Right atrium auricular region (tissue), 2 donors: ENCODE measurements at regions not wholly inside any gene's neighbourhood (a gene's known extent, or its start where the extent isn't known, plus 50 kb on each side); places are given as distances from the start of the nearest gene placed in this dataset.

Experiments
- DNase-seq: peaks from one replicate; pipeline ENCODE4 v3.0.0-alpha.2; 2019; ENCODE audit warnings: low spot score
- H3K27ac ChIP-seq, 2 donors: fragments of 200-600 bp; sonication (generic); 1 replicate in 1 of 2; 2 replicates in 1 of 2; pipeline ENCODE4 v1.5.1; 2016 to 2019
- H3K27me3 ChIP-seq, 2 donors: fragments of 200-600 bp; sonication (generic); one replicate each; pipeline versions ENCODE4 v1.5.1 to v1.6.0; 2017 to 2019
- H3K36me3 ChIP-seq: fragments of 200-600 bp; sonication (generic); one replicate; pipeline ENCODE4 v1.5.1; 2016
- H3K4me1 ChIP-seq, 2 donors: fragments of 200-600 bp; sonication (generic); one replicate each; pipeline versions ENCODE4 v1.5.1 to v1.6.0; 2017 to 2019
- H3K4me3 ChIP-seq, 2 donors: fragments of 200-600 bp; sonication (generic); 1 replicate in 1 of 2; 2 replicates in 1 of 2; pipeline ENCODE4 v1.5.1; 2017 to 2019; ENCODE audit warnings: mild to moderate bottlenecking in 1 of 2, moderate library complexity in 1 of 2
- H3K9me3 ChIP-seq, 2 donors: fragments of 200-600 bp; sonication (generic); one replicate each; pipeline ENCODE4 v1.5.1; 2019
- CTCF ChIP-seq, 2 donors: fragments of 200-600 bp; sonication (generic); IDR thresholded peaks; one replicate each; pipeline ENCODE4 v1.5.1; 2019; ENCODE audit warnings: antibody characterized with exemption in 2 of 2

GRCh38 chr2:102939207-102939606 lies 177.4 kb downstream of the TMEM182 start:
- Histone ChIP-seq H3K27ac (no peak overlapping the region), H3K27me3 (no peaks in the 10 kb centered on the region), H3K4me1 (no peaks in the 10 kb centered on the region), H3K4me3 (no peak overlapping the region), H3K36me3 (no peaks in the 10 kb centered on the region), H3K9me3 (no peaks in the 10 kb centered on the region)
- no peak for DNase-seq
- TF ChIP-seq CTCF (IDR thresholded peaks at IDR 0.05), result no peak

DNA sequence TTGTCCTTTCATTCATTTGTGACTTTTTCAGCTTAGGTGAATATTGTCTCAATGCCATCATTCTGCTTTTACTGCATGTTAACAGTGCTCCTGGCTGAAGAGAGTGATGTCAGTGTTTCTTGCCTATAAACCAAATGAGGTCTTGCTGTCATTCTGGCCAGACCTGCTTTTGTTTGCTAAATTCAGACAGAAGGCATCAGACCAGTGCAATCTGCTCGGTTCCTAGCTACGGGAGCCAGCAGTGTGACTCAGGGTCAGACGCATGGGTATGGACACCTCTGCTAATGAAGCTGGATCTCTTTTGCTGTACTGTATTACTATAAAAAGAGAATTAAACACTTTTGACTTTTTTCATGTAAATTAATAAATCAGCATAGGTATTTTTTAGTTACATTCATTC lies 178.9 kb downstream of the TMEM182 start:
- Histone ChIP-seq H3K36me3 (no peaks in the 10 kb centered on the region), H3K4me1 (no peaks in the 10 kb centered on the region), H3K27ac (no peak overlapping the region), H3K9me3 (no peaks in the 10 kb centered on the region), H3K4me3 (no peak overlapping the region), H3K27me3 (no peaks in the 10 kb centered on the region)
- no peak for TF ChIP-seq CTCF (IDR thresholded peaks at IDR 0.05)
- no peak for DNase-seq

DNA sequence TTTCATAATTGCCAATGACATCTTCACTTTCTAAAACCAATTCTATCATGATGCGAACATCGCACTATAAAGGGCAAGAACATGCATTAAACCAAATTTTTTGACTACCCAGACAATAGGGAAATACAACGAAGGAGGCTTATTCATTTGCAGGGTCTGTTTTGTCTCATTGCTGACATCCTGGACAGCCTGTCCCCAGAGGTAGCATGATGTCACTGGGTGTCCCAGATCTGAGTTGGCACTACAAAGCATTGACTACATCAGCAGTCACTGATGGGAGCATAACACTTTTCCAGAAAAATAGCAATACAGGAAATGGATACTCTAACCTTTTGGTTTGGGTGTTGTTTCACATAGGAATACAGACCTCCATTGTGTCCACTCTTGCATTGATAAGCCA lies 180.3 kb downstream of the TMEM182 start:
- Histone ChIP-seq H3K9me3 (no peaks in the 10 kb centered on the region), H3K27ac (no peak overlapping the region), H3K36me3 (no peaks in the 10 kb centered on the region), H3K27me3 (no peaks in the 10 kb centered on the region), H3K4me3 (no peak overlapping the region), H3K4me1 (no peaks in the 10 kb centered on the region)
- no peak for DNase-seq
- TF ChIP-seq CTCF (IDR thresholded peaks at IDR 0.05), result no peak

- DNase-seq, result no peak
- H3K4me1 ChIP-seq, result no peaks in the 10 kb centered on the region
- no peaks in the 10 kb centered on the region for H3K9me3 ChIP-seq
- H3K4me3 ChIP-seq, result no peak overlapping the region
- H3K27me3 ChIP-seq, result no peaks in the 10 kb centered on the region
- H3K27ac ChIP-seq, result no peak overlapping the region
- no peak for TF ChIP-seq CTCF (IDR thresholded peaks at IDR 0.05)
- no peaks in the 10 kb centered on the region for H3K36me3 ChIP-seq
These were observed 181.4 kb downstream of the TMEM182 start for GRCh38 chr2:102943251-102943650.

DNA sequence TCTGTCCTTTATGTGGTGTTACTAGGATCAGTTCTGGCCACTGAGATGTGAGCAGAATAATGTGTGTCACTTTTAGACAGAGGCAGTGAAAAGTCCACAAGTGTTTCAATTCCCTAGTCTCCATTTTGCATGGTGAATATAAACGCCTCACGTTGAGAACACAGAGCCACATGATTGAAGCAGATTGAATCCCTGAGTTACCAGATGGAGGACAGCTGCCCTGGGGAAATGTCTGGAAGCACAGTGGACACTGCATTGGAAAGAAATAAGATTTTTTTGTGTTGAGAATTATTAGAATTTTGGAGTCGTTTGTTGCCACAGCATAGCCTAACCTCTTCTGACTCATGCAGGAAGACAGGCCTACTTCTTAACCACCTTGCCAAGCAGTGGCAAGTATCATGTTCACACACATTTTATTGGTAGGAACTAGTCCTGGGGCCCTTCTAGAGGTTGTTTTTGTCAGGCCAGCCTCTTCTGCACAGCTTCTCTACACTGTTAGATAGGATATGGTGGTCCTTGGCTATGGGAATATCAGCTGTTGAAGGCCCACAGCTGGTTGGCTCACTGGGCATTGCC lies 188.6 kb downstream of the TMEM182 start:
- Histone ChIP-seq H3K36me3 (no peaks in the 10 kb centered on the region), H3K27ac (no peak overlapping the region), H3K9me3 (no peaks in the 10 kb centered on the region), H3K4me3 (no peak overlapping the region), H3K27me3 (no peaks in the 10 kb centered on the region), H3K4me1 (no peaks in the 10 kb centered on the region)
- no peak for TF ChIP-seq CTCF (IDR thresholded peaks at IDR 0.05)
- DNase-seq, result no peak

DNA sequence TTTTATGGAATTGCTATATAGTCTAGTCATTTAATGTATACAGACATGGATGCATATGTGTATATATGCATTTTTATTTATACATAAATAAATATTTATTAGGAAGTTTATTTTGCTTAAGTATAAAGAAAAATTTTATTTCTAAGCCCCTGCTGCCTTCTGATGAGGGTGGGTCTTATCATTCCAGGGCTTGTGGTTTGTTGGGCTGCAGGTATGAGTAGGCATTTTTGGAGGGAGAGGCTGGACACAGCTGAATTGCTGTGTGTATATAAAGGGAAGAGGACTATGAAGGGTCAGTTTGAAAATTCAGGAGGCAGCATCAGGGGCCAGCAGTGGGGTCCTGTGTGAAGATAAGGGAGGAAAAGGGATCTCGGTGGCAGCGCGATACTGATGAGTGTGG lies 189.4 kb downstream of the TMEM182 start:
- Histone ChIP-seq H3K27ac (no peak overlapping the region), H3K9me3 (no peaks in the 10 kb centered on the region), H3K27me3 (no peaks in the 10 kb centered on the region), H3K36me3 (no peaks in the 10 kb centered on the region), H3K4me1 (no peaks in the 10 kb centered on the region), H3K4me3 (no peak overlapping the region)
- no peak for DNase-seq
- no peak for TF ChIP-seq CTCF (IDR thresholded peaks at IDR 0.05)
